RWPE2 (cell line): ENCODE measurements at regions not wholly inside any gene's neighbourhood (a gene's known extent, or its start where the extent isn't known, plus 50 kb on each side); places are given as distances from the start of the nearest gene placed in this dataset.
"Not testable (repeated sequence)": the region's sequence is repeated elsewhere in the genome, so short reads cannot be mapped to it uniquely, and the experiment has no call there.

ENCODE experiments used
- ATAC-seq: fragments of 200-7000 bp; cut with Tn5 transposase; 3 replicates; pipeline ENCODE4 v1.9.1; 2021; ENCODE audit warnings: low read depth
- DNase-seq: peaks from one replicate; pipeline ENCODE4 v3.0.0-alpha.2; 2020; ENCODE audit warnings: low spot score
- H3K27ac ChIP-seq: fragments of 450-650 bp; 2 replicates; pipeline ENCODE4 v1.5.1; 2017; ENCODE audit warnings: mild to moderate bottlenecking; ENCODE audit not compliant: poor library complexity, severe bottlenecking
- H3K27me3 ChIP-seq: fragments of 250-450 bp; sonication (Bioruptor Pico); 2 replicates; pipeline ENCODE4 v1.5.1; 2021; ENCODE audit warnings: mild to moderate bottlenecking, moderate library complexity; ENCODE audit not compliant: insufficient read depth, poor library complexity, severe bottlenecking
- H3K36me3 ChIP-seq: fragments of 250-450 bp; sonication (Bioruptor Pico); 2 replicates; pipeline ENCODE4 v1.5.1; 2020; ENCODE audit warnings: low read depth, mild to moderate bottlenecking, moderate library complexity
- H3K4me1 ChIP-seq: fragments of 250-450 bp; sonication (Bioruptor Pico); 2 replicates; pipeline ENCODE4 v1.5.1; 2021; ENCODE audit warnings: mild to moderate bottlenecking, moderate library complexity; ENCODE audit not compliant: insufficient read depth, poor library complexity, severe bottlenecking
- H3K4me3 ChIP-seq: fragments of 250-450 bp; sonication (Bioruptor Pico); 2 replicates; pipeline ENCODE4 v1.5.1; 2021; ENCODE audit warnings: mild to moderate bottlenecking, moderate library complexity; ENCODE audit not compliant: severe bottlenecking
- H3K9me3 ChIP-seq: fragments of 250-450 bp; sonication (Bioruptor Pico); 2 replicates; pipeline ENCODE4 v1.5.1; 2021; ENCODE audit warnings: mild to moderate bottlenecking, moderate library complexity; ENCODE audit not compliant: severe bottlenecking
- TF ChIP-seq, protein P1 (sequence below): fragments of 450-650 bp; IDR thresholded peaks from one replicate; pipeline ENCODE4 v1.5.1; 2017; ENCODE audit warnings: mild to moderate bottlenecking, moderate library complexity; ENCODE audit not compliant: poor library complexity, severe bottlenecking

DNA sequence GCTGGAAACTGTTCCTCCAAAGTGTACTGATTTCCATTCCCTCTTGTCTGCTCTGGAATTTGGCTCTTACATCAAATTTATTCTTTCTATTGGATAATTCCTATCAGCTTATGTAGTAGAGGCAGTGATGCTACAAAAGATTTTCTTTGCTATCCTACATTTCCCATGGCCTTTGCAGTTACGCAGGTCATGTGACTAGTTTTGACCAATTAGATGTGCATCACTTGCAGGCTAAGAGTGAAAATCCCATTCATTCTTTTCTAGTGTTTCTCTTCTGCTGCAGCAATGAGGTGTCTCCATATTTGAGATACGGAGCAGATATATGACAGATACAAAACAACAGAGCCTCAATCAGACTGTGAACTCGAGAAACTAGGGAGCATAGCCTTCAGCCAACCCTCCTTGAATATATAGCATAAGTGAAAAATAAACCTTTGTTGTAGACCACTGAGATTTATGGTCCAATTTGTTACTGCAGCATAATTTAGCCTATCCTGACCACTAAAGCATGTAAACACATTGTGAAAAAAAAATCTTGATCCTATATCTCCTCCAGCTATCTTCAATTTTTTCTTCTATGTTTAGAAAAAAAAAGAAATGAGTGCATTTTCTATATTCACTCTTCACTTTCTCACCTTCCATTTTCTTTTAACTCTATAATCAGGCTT, 102.0 kb downstream of the HNMT start:
- Histone ChIP-seq H3K27me3 (no peaks in the 10 kb centered on the region), H3K4me3 (no peak overlapping the region), H3K9me3 (no peaks in the 10 kb centered on the region), H3K27ac (no peak overlapping the region), H3K4me1 (peaks cover 5% of the 10 kb centered on the region), H3K36me3 (no peaks in the 10 kb centered on the region)
- DNase-seq: no peak
- ATAC-seq: no peak
- TF ChIP-seq, protein P1, sequence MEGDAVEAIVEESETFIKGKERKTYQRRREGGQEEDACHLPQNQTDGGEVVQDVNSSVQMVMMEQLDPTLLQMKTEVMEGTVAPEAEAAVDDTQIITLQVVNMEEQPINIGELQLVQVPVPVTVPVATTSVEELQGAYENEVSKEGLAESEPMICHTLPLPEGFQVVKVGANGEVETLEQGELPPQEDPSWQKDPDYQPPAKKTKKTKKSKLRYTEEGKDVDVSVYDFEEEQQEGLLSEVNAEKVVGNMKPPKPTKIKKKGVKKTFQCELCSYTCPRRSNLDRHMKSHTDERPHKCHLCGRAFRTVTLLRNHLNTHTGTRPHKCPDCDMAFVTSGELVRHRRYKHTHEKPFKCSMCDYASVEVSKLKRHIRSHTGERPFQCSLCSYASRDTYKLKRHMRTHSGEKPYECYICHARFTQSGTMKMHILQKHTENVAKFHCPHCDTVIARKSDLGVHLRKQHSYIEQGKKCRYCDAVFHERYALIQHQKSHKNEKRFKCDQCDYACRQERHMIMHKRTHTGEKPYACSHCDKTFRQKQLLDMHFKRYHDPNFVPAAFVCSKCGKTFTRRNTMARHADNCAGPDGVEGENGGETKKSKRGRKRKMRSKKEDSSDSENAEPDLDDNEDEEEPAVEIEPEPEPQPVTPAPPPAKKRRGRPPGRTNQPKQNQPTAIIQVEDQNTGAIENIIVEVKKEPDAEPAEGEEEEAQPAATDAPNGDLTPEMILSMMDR: no peak

- Histone ChIP-seq H3K9me3 (no peaks in the 10 kb centered on the region), H3K4me1 (peaks cover 11% of the 10 kb centered on the region), H3K27me3 (no peaks in the 10 kb centered on the region), H3K27ac (no peak overlapping the region), H3K36me3 (no peaks in the 10 kb centered on the region), H3K4me3 (no peak overlapping the region)
- no peak for ATAC-seq
- TF ChIP-seq, protein P1: no peak
- no peak for DNase-seq
These were observed 102.6 kb downstream of the HNMT start for GRCh38 chr2:138066841-138067240.

DNA sequence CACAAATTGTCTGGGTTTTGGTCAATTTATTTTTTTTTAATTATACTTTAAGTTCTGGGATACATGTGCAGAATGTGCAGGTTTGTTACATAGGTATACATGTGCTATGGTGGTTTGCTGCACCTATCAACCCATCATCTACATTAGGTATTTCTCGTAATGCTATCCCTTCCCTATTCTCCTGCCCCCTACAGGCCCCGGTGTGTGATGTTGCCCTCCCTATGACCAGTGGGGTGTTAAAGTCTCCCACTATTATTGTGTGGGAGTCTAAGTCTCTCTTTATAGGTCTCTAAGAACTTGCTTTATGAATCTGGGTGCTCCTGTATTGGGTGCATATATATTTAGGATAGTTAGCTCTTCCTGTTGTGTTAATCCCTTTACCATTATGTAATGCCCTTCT, 104.4 kb downstream of the HNMT start:
- not testable (repeated sequence) for H3K9me3 ChIP-seq, H3K27ac ChIP-seq, H3K36me3 ChIP-seq, DNase-seq, H3K4me3 ChIP-seq, H3K27me3 ChIP-seq, ATAC-seq
- peaks cover 21% of the 10 kb centered on the region for H3K4me1 ChIP-seq

DNA sequence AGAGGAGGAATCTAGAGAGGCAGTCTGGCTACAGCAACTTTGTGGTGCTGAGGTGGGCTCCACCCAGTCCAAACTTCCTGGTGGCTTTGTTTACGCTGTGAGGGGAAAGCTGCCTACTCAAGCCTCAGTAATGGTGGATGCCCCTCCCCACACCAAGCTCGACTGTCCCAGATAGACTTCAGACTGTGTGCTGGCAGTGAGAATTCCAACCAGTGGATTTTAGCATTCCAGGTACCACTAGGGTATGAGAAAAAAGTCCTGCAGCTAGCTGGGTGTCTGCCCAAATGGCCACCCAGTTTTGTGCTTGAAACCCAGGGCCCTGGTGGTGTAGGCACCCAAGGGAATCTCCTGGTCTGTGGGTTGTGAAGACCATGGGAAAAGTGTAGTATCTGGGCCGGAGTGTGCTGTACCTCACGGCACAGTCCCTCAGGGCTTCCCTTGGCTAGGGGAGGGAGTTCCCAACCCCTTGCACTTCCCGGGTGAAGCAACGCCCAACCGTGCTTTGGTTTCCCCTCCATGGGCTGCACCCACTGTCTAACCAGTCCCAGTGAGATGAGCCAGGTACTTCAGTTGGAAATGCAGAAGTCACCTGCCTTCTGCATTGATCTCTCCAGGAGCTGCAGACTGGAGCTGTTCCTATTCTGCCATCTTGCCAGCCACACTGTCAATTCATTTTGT, 106.9 kb downstream of the HNMT start:
- Histone ChIP-seq H3K4me1 (peaks cover 21% of the 10 kb centered on the region), H3K27ac (peak overlapping the region; percentile 90)
- not testable (repeated sequence) for ATAC-seq, H3K4me3 ChIP-seq, H3K36me3 ChIP-seq, DNase-seq, H3K27me3 ChIP-seq, H3K9me3 ChIP-seq

DNA sequence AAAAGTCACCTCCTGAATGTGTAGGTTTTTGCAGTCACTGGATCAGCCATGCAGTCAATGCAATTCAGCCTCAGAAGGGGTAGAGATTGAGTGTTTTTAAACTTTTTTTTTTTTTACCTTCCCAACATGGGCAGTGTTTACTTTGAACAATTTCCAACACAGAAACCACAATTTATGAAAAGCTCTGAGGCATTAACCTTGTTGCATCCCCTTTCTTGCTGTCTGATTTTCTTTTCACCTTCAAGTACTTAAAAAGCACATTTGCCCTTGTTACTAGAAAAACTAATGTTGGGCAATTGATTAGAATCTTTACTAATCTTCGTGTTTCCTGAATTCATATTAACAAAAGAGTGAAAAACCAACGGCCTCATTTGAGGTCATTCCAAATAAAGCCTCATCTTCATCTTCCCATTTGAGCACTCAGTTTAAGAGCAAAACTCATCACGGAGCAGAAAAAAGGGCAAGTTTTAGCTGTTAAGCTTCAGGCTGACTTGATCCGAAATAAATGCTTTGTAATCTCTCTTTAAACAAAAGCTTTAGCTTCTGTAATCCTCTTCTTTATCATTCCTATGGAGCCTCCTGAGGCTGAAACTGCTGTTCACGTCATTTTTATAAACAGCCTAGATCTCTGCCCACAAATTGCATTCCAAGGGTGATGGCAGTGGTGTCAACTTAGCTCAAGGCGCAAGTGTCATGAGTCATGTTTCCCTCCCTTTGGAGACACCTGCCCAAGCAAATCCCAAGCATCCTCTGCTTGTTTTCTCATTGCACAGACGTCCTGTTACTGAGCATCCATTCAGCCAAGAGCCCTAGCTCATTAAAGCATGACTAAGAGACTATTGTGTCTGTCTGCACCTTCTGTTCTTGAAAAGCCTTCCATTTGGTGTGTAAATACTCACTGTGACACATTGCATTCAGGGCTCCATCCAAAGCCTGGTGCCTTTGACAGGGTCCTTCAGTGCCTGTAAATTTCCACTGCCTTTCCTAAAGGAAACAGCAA, 107.7 kb downstream of the HNMT start:
- ATAC-seq: peak; percentile 97
- Histone ChIP-seq H3K9me3 (no peaks in the 10 kb centered on the region), H3K4me1 (peaks cover 21% of the 10 kb centered on the region), H3K27me3 (no peaks in the 10 kb centered on the region), H3K36me3 (no peaks in the 10 kb centered on the region), H3K27ac (peak overlapping the region; percentile 90), H3K4me3 (no peak overlapping the region)
- TF ChIP-seq, protein P1: no peak
- DNase-seq: peak; percentile 89
